ENCODE measurements at regions not wholly inside any gene's neighbourhood (a gene's known extent, or its start where the extent isn't known, plus 50 kb on each side); places are given as distances from the start of the nearest gene placed in this dataset.

- Histone ChIP-seq H3K27me3 (ENCODE audit: insufficient read depth, low read depth, severe bottlenecking) (peaks cover 84% of the 10 kb centered on the region), H3K9me3 (ENCODE audit: severe bottlenecking) (no peaks in the 10 kb centered on the region), H3K36me3 (no peaks in the 10 kb centered on the region), H3K4me3 (ENCODE audit: low read depth, low read length) (no peak overlapping the region), H3K27ac (no peak overlapping the region)
- TF ChIP-seq CTCF (IDR thresholded peaks at IDR 0.05; ENCODE audit: low read depth, low read length), result no peak
- no peak for DNase-seq
Observed at GRCh38 chr2:18445433-18446320, 114.8 kb downstream of the RDH14 start.

DNA sequence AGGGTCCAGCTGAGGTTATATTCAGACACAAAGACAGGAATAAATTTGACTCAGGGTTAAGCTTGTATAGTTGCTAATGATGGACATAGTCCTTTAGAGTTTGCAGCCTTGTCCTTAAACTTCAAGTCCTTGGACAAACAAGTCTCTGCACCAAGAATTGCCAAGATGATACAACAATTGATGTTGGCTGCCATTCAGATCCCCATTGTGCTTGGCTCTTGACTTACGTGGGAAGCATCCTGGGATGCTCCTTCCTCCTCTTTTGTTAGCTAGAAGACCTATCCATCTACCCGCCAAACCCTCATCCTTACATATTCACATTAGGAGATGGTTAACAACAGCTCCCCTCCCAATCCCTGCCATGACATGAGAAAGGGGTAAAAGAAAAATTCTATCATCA, 115.6 kb downstream of the RDH14 start:
- H3K9me3 ChIP-seq (ENCODE audit: severe bottlenecking), result no peaks in the 10 kb centered on the region
- H3K27me3 ChIP-seq (ENCODE audit: insufficient read depth, low read depth, severe bottlenecking), result peaks cover 84% of the 10 kb centered on the region
- no peak for DNase-seq
- H3K36me3 ChIP-seq, result no peaks in the 10 kb centered on the region
- no peak overlapping the region for H3K4me3 ChIP-seq (ENCODE audit: low read depth, low read length)
- no peak overlapping the region for H3K27ac ChIP-seq
- no peak for TF ChIP-seq CTCF (IDR thresholded peaks at IDR 0.05; ENCODE audit: low read depth, low read length)

- DNase-seq, result no peak
- peaks cover 70% of the 10 kb centered on the region for H3K27me3 ChIP-seq (ENCODE audit: insufficient read depth, low read depth, severe bottlenecking)
- no peaks in the 10 kb centered on the region for H3K36me3 ChIP-seq
- no peak overlapping the region for H3K4me3 ChIP-seq (ENCODE audit: low read depth, low read length)
- no peak overlapping the region for H3K27ac ChIP-seq
- TF ChIP-seq CTCF (IDR thresholded peaks at IDR 0.05; ENCODE audit: low read depth, low read length), result no peak
- H3K9me3 ChIP-seq (ENCODE audit: severe bottlenecking), result no peaks in the 10 kb centered on the region
Observed at GRCh38 chr2:18441583-18441982, 118.9 kb downstream of the RDH14 start.

DNA sequence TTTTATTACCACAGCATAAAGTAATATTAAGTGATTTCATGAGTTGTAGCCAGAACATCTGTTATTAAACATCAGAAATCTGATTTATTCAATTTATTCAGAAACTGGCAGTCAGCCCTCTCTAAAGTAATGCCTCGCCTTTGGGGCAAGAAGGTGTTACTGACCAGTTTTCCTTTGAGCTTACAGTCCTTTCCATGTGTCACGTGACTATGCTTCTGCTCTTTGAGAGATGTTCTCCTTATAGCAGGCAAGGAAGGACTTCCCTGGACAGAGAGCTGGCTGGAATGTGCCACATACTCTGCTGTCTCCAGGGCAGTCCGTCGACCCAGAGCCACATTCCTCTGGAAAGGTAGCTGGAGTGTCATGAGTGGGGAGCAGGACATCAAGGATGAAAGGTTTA, 119.7 kb downstream of the RDH14 start:
- peaks cover 67% of the 10 kb centered on the region for H3K27me3 ChIP-seq (ENCODE audit: insufficient read depth, low read depth, severe bottlenecking)
- H3K9me3 ChIP-seq (ENCODE audit: severe bottlenecking), result no peaks in the 10 kb centered on the region
- no peak overlapping the region for H3K27ac ChIP-seq
- TF ChIP-seq CTCF (IDR thresholded peaks at IDR 0.05; ENCODE audit: low read depth, low read length), result no peak
- H3K36me3 ChIP-seq, result no peaks in the 10 kb centered on the region
- H3K4me3 ChIP-seq (ENCODE audit: low read depth, low read length), result no peak overlapping the region
- DNase-seq, result no peak

- no peak for TF ChIP-seq CTCF (IDR thresholded peaks at IDR 0.05; ENCODE audit: low read depth, low read length)
- Histone ChIP-seq H3K27me3 (ENCODE audit: insufficient read depth, low read depth, severe bottlenecking) (peaks cover 64% of the 10 kb centered on the region), H3K27ac (no peak overlapping the region), H3K9me3 (ENCODE audit: severe bottlenecking) (no peaks in the 10 kb centered on the region), H3K36me3 (no peaks in the 10 kb centered on the region), H3K4me3 (ENCODE audit: low read depth, low read length) (no peak overlapping the region)
- no peak for DNase-seq
Observed at GRCh38 chr2:18440141-18440661, 120.3 kb downstream of the RDH14 start.

Measured in WERI-Rb-1 (cell line).